ENCODE measurements at regions not wholly inside any gene's neighbourhood (a gene's known extent, or its start where the extent isn't known, plus 50 kb on each side); places are given as distances from the start of the nearest gene placed in this dataset.
"Not testable (repeated sequence)": the region's sequence is repeated elsewhere in the genome, so short reads cannot be mapped to it uniquely, and the experiment has no call there.

- no peak for DNase-seq (ENCODE audit: low read depth)
- Histone ChIP-seq H3K4me1 (ENCODE audit: control insufficient read depth, insufficient read depth, low read length) (peaks cover 6% of the 10 kb centered on the region), H3K4me3 (ENCODE audit: low read length) (no peak overlapping the region), H3K9ac (ENCODE audit: low read length) (no peak overlapping the region), H3K27me3 (replicated peaks; ENCODE audit: control insufficient read depth, insufficient read depth, low read length) (no peaks in the 10 kb centered on the region), H3K36me3 (ENCODE audit: control insufficient read depth, insufficient read depth, low read length, severe bottlenecking) (no peaks in the 10 kb centered on the region), H3K9me3 (ENCODE audit: control insufficient read depth, low read length) (no peaks in the 10 kb centered on the region)
Measured at GRCh38 chr15:81886080-81886479, 159.7 kb downstream of the MEX3B start.

GRCh38 chr15:81885135-81885534 is 160.7 kb downstream of the MEX3B start:
- H3K36me3 ChIP-seq (ENCODE audit: control insufficient read depth, insufficient read depth, low read length, severe bottlenecking) = no peaks in the 10 kb centered on the region
- H3K4me1 ChIP-seq (ENCODE audit: control insufficient read depth, insufficient read depth, low read length) = peaks cover 6% of the 10 kb centered on the region
- H3K4me3 ChIP-seq (ENCODE audit: low read length) = no peak overlapping the region
- no peaks in the 10 kb centered on the region for H3K9me3 ChIP-seq (ENCODE audit: control insufficient read depth, low read length)
- DNase-seq (ENCODE audit: low read depth) = no peak
- H3K9ac ChIP-seq (ENCODE audit: low read length) = no peak overlapping the region
- H3K27me3 ChIP-seq (replicated peaks; ENCODE audit: control insufficient read depth, insufficient read depth, low read length) = no peaks in the 10 kb centered on the region

GRCh38 chr15:81882504-81882903 is 163.3 kb downstream of the MEX3B start:
- H3K4me3 ChIP-seq (ENCODE audit: low read length) = no peak overlapping the region
- H3K36me3 ChIP-seq (ENCODE audit: control insufficient read depth, insufficient read depth, low read length, severe bottlenecking) = no peaks in the 10 kb centered on the region
- no peaks in the 10 kb centered on the region for H3K9me3 ChIP-seq (ENCODE audit: control insufficient read depth, low read length)
- no peaks in the 10 kb centered on the region for H3K4me1 ChIP-seq (ENCODE audit: control insufficient read depth, insufficient read depth, low read length)
- DNase-seq (ENCODE audit: low read depth) = no peak
- no peaks in the 10 kb centered on the region for H3K27me3 ChIP-seq (replicated peaks; ENCODE audit: control insufficient read depth, insufficient read depth, low read length)
- H3K9ac ChIP-seq (ENCODE audit: low read length) = no peak overlapping the region

GRCh38 chr15:81880833-81881232 is 165.0 kb downstream of the MEX3B start:
- Histone ChIP-seq H3K27me3 (replicated peaks; ENCODE audit: control insufficient read depth, insufficient read depth, low read length) (no peaks in the 10 kb centered on the region), H3K9ac (ENCODE audit: low read length) (no peak overlapping the region), H3K36me3 (ENCODE audit: control insufficient read depth, insufficient read depth, low read length, severe bottlenecking) (no peaks in the 10 kb centered on the region), H3K4me3 (ENCODE audit: low read length) (no peak overlapping the region), H3K9me3 (ENCODE audit: control insufficient read depth, low read length) (no peaks in the 10 kb centered on the region), H3K4me1 (ENCODE audit: control insufficient read depth, insufficient read depth, low read length) (no peaks in the 10 kb centered on the region)
- DNase-seq (ENCODE audit: low read depth) = no peak

- H3K4me3 ChIP-seq (ENCODE audit: low read length) = no peak overlapping the region
- H3K4me1 ChIP-seq (ENCODE audit: control insufficient read depth, insufficient read depth, low read length) = no peaks in the 10 kb centered on the region
- H3K9ac ChIP-seq (ENCODE audit: low read length) = no peak overlapping the region
- no peaks in the 10 kb centered on the region for H3K36me3 ChIP-seq (ENCODE audit: control insufficient read depth, insufficient read depth, low read length, severe bottlenecking)
- H3K9me3 ChIP-seq (ENCODE audit: control insufficient read depth, low read length) = no peaks in the 10 kb centered on the region
- no peaks in the 10 kb centered on the region for H3K27me3 ChIP-seq (replicated peaks; ENCODE audit: control insufficient read depth, insufficient read depth, low read length)
- DNase-seq (ENCODE audit: low read depth) = no peak
Measured at GRCh38 chr15:81880314-81880713, 165.5 kb downstream of the MEX3B start.

- H3K36me3 ChIP-seq (ENCODE audit: control insufficient read depth, insufficient read depth, low read length, severe bottlenecking); DNase-seq (ENCODE audit: low read depth); H3K27me3 ChIP-seq (replicated peaks; ENCODE audit: control insufficient read depth, insufficient read depth, low read length); H3K9me3 ChIP-seq (ENCODE audit: control insufficient read depth, low read length); H3K9ac ChIP-seq (ENCODE audit: low read length); H3K4me3 ChIP-seq (ENCODE audit: low read length); H3K4me1 ChIP-seq (ENCODE audit: control insufficient read depth, insufficient read depth, low read length): not testable (repeated sequence)
Measured at GRCh38 chr15:81875717-81876116, 170.1 kb downstream of the MEX3B start.

- H3K4me1 ChIP-seq (ENCODE audit: control insufficient read depth, insufficient read depth, low read length); H3K4me3 ChIP-seq (ENCODE audit: low read length); H3K27me3 ChIP-seq (replicated peaks; ENCODE audit: control insufficient read depth, insufficient read depth, low read length); DNase-seq (ENCODE audit: low read depth); H3K9me3 ChIP-seq (ENCODE audit: control insufficient read depth, low read length); H3K36me3 ChIP-seq (ENCODE audit: control insufficient read depth, insufficient read depth, low read length, severe bottlenecking); H3K9ac ChIP-seq (ENCODE audit: low read length): not testable (repeated sequence)
Measured at GRCh38 chr15:81870746-81871106, 175.1 kb downstream of the MEX3B start.

GRCh38 chr15:81870062-81870745 is 175.6 kb downstream of the MEX3B start:
- H3K27me3 ChIP-seq (replicated peaks; ENCODE audit: control insufficient read depth, insufficient read depth, low read length); DNase-seq (ENCODE audit: low read depth); H3K36me3 ChIP-seq (ENCODE audit: control insufficient read depth, insufficient read depth, low read length, severe bottlenecking); H3K9ac ChIP-seq (ENCODE audit: low read length); H3K4me3 ChIP-seq (ENCODE audit: low read length); H3K4me1 ChIP-seq (ENCODE audit: control insufficient read depth, insufficient read depth, low read length); H3K9me3 ChIP-seq (ENCODE audit: control insufficient read depth, low read length): not testable (repeated sequence)

GRCh38 chr15:81869161-81869954 is 176.5 kb downstream of the MEX3B start:
- Histone ChIP-seq H3K9ac (ENCODE audit: low read length) (no peak overlapping the region), H3K4me3 (ENCODE audit: low read length) (no peak overlapping the region), H3K9me3 (ENCODE audit: control insufficient read depth, low read length) (no peaks in the 10 kb centered on the region), H3K4me1 (ENCODE audit: control insufficient read depth, insufficient read depth, low read length) (peaks cover 4% of the 10 kb centered on the region), H3K27me3 (replicated peaks; ENCODE audit: control insufficient read depth, insufficient read depth, low read length) (no peaks in the 10 kb centered on the region), H3K36me3 (ENCODE audit: control insufficient read depth, insufficient read depth, low read length, severe bottlenecking) (no peaks in the 10 kb centered on the region)
- DNase-seq (ENCODE audit: low read depth) = peak; percentile 57

GRCh38 chr15:81865850-81866537 is 179.8 kb downstream of the MEX3B start:
- Histone ChIP-seq H3K4me3 (ENCODE audit: low read length) (no peak overlapping the region), H3K27me3 (replicated peaks; ENCODE audit: control insufficient read depth, insufficient read depth, low read length) (no peaks in the 10 kb centered on the region), H3K9ac (ENCODE audit: low read length) (no peak overlapping the region), H3K9me3 (ENCODE audit: control insufficient read depth, low read length) (no peaks in the 10 kb centered on the region), H3K36me3 (ENCODE audit: control insufficient read depth, insufficient read depth, low read length, severe bottlenecking) (no peaks in the 10 kb centered on the region), H3K4me1 (ENCODE audit: control insufficient read depth, insufficient read depth, low read length) (peaks cover 4% of the 10 kb centered on the region)
- no peak for DNase-seq (ENCODE audit: low read depth)

GRCh38 chr15:81863162-81863561 is 182.7 kb downstream of the MEX3B start:
- Histone ChIP-seq H3K9me3 (ENCODE audit: control insufficient read depth, low read length) (no peaks in the 10 kb centered on the region), H3K9ac (ENCODE audit: low read length) (no peak overlapping the region), H3K4me3 (ENCODE audit: low read length) (no peak overlapping the region), H3K36me3 (ENCODE audit: control insufficient read depth, insufficient read depth, low read length, severe bottlenecking) (no peaks in the 10 kb centered on the region), H3K4me1 (ENCODE audit: control insufficient read depth, insufficient read depth, low read length) (no peaks in the 10 kb centered on the region), H3K27me3 (replicated peaks; ENCODE audit: control insufficient read depth, insufficient read depth, low read length) (no peaks in the 10 kb centered on the region)
- DNase-seq (ENCODE audit: low read depth) = peak; percentile 44

Data from adipocyte (in vitro differentiated cells).